RWPE2 (cell line): ENCODE measurements at regions not wholly inside any gene's neighbourhood (a gene's known extent, or its start where the extent isn't known, plus 50 kb on each side); places are given as distances from the start of the nearest gene placed in this dataset.

Experiments
- ATAC-seq: fragments of 200-7000 bp; cut with Tn5 transposase; 3 replicates; pipeline ENCODE4 v1.9.1; 2021; ENCODE audit warnings: low read depth
- DNase-seq: peaks from one replicate; pipeline ENCODE4 v3.0.0-alpha.2; 2020; ENCODE audit warnings: low spot score
- H3K27ac ChIP-seq: fragments of 450-650 bp; 2 replicates; pipeline ENCODE4 v1.5.1; 2017; ENCODE audit warnings: mild to moderate bottlenecking; ENCODE audit not compliant: poor library complexity, severe bottlenecking
- H3K27me3 ChIP-seq: fragments of 250-450 bp; sonication (Bioruptor Pico); 2 replicates; pipeline ENCODE4 v1.5.1; 2021; ENCODE audit warnings: mild to moderate bottlenecking, moderate library complexity; ENCODE audit not compliant: insufficient read depth, poor library complexity, severe bottlenecking
- H3K36me3 ChIP-seq: fragments of 250-450 bp; sonication (Bioruptor Pico); 2 replicates; pipeline ENCODE4 v1.5.1; 2020; ENCODE audit warnings: low read depth, mild to moderate bottlenecking, moderate library complexity
- H3K4me1 ChIP-seq: fragments of 250-450 bp; sonication (Bioruptor Pico); 2 replicates; pipeline ENCODE4 v1.5.1; 2021; ENCODE audit warnings: mild to moderate bottlenecking, moderate library complexity; ENCODE audit not compliant: insufficient read depth, poor library complexity, severe bottlenecking
- H3K4me3 ChIP-seq: fragments of 250-450 bp; sonication (Bioruptor Pico); 2 replicates; pipeline ENCODE4 v1.5.1; 2021; ENCODE audit warnings: mild to moderate bottlenecking, moderate library complexity; ENCODE audit not compliant: severe bottlenecking
- H3K9me3 ChIP-seq: fragments of 250-450 bp; sonication (Bioruptor Pico); 2 replicates; pipeline ENCODE4 v1.5.1; 2021; ENCODE audit warnings: mild to moderate bottlenecking, moderate library complexity; ENCODE audit not compliant: severe bottlenecking
- TF ChIP-seq, protein P1 (sequence below): fragments of 450-650 bp; IDR thresholded peaks from one replicate; pipeline ENCODE4 v1.5.1; 2017; ENCODE audit warnings: mild to moderate bottlenecking, moderate library complexity; ENCODE audit not compliant: poor library complexity, severe bottlenecking

GRCh38 chr19:56953470-56953869 lies 112.9 kb upstream of the PEG3 start:
- H3K4me1 ChIP-seq: no peaks in the 10 kb centered on the region
- TF ChIP-seq, protein P1, sequence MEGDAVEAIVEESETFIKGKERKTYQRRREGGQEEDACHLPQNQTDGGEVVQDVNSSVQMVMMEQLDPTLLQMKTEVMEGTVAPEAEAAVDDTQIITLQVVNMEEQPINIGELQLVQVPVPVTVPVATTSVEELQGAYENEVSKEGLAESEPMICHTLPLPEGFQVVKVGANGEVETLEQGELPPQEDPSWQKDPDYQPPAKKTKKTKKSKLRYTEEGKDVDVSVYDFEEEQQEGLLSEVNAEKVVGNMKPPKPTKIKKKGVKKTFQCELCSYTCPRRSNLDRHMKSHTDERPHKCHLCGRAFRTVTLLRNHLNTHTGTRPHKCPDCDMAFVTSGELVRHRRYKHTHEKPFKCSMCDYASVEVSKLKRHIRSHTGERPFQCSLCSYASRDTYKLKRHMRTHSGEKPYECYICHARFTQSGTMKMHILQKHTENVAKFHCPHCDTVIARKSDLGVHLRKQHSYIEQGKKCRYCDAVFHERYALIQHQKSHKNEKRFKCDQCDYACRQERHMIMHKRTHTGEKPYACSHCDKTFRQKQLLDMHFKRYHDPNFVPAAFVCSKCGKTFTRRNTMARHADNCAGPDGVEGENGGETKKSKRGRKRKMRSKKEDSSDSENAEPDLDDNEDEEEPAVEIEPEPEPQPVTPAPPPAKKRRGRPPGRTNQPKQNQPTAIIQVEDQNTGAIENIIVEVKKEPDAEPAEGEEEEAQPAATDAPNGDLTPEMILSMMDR: no peak
- DNase-seq (no peak), ATAC-seq (no peak)
- no peak overlapping the region for H3K27ac ChIP-seq
- H3K27me3 ChIP-seq: no peaks in the 10 kb centered on the region
- H3K9me3 ChIP-seq: no peaks in the 10 kb centered on the region
- no peaks in the 10 kb centered on the region for H3K36me3 ChIP-seq
- H3K4me3 ChIP-seq: no peak overlapping the region

DNA sequence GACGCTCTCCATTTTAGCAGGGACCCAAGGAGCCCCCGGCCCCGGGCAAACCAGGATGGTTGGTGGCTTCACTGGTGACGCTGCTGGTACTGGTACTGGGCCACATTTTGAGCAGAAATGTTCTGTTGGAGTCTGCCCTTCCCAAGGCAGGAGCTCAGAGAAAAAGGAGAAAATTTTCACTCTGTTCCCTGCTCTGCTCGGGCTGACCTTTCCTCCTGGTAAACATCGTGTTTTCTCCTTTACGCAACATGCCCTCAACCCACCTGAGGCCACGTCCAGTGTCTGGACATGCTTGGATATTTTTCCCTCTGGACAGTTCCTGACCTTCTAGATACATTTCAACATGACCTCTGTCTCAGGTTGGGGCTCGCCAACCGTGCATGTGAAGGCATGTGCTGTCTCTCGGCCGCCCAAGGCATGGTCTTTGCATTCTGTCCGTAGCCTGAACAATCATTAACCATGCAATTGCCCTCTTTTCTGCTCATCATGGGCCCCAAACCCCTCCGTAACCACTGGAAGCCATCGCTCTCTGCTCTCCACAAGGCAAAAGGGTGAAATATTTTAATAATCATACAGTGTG lies 115.2 kb upstream of the PEG3 start:
- no peak overlapping the region for H3K27ac ChIP-seq
- TF ChIP-seq, protein P1: no peak
- H3K4me3 ChIP-seq: no peak overlapping the region
- H3K36me3 ChIP-seq: no peaks in the 10 kb centered on the region
- H3K27me3 ChIP-seq: no peaks in the 10 kb centered on the region
- DNase-seq (no peak), ATAC-seq (no peak)
- no peaks in the 10 kb centered on the region for H3K4me1 ChIP-seq
- H3K9me3 ChIP-seq: no peaks in the 10 kb centered on the region

DNA sequence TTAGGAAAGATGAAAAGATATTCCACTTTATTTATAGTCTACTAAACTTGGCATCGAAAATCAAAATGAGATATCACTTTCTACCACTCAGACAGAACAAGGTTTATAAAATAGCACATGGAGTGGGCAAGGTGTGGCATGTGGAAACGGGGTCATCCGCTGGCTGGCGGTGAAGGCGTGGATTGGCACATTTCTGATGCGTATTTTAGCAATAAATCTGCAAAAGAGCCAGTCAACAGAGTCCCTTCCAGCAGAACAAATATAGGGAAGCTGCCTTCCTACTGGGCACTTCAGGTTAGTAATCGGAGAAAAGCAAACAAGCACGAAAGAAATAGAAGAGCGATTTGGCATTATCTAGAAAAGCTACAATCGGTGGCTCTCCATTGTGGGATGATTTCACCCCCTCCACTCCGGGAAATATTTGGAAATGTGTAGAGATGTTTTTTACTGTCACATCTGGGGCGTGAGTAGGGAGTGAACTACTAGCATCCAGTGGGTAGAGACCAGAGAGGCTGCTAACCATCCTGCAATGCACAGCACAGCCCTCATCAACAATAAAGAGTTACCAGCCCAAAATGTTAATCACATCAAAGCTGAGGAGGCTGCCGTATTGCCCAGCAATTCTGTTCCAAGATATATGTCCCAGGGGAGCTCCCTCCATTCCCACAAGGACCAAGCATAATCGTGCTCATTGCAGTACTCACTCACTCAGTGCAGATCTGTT lies 116.1 kb upstream of the PEG3 start:
- Histone ChIP-seq H3K27ac (no peak overlapping the region), H3K9me3 (no peaks in the 10 kb centered on the region), H3K27me3 (no peaks in the 10 kb centered on the region), H3K4me3 (no peak overlapping the region), H3K4me1 (no peaks in the 10 kb centered on the region), H3K36me3 (no peaks in the 10 kb centered on the region)
- TF ChIP-seq, protein P1: no peak
- no peak for DNase-seq
- no peak for ATAC-seq

DNA sequence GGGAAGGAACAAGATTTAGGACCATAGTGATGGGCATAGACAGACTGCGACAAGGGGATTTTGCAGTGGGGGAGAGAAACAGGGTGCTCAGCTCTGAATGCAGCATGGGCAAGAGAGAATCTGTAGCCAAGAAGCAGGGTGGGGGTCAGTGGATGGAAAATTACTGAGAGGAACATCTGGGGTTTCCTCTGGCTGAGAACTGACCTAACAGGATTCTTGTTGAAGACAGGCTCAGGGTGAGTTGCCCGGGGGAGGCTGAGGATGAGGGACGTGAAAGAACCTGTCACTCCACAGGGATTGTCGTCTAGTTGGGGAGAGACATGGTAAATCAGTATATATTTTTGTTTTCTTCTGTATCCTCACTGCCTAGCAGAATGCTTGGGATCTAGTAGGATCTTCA lies 118.7 kb upstream of the PEG3 start:
- Histone ChIP-seq H3K27me3 (no peaks in the 10 kb centered on the region), H3K4me1 (no peaks in the 10 kb centered on the region), H3K27ac (no peak overlapping the region), H3K9me3 (no peaks in the 10 kb centered on the region), H3K36me3 (no peaks in the 10 kb centered on the region), H3K4me3 (no peak overlapping the region)
- ATAC-seq (no peak), DNase-seq (no peak)
- TF ChIP-seq, protein P1: no peak

- H3K27ac ChIP-seq: no peak overlapping the region
- no peaks in the 10 kb centered on the region for H3K9me3 ChIP-seq
- TF ChIP-seq, protein P1: no peak
- H3K36me3 ChIP-seq: no peaks in the 10 kb centered on the region
- DNase-seq (no peak), ATAC-seq (no peak)
- H3K4me1 ChIP-seq: no peaks in the 10 kb centered on the region
- no peak overlapping the region for H3K4me3 ChIP-seq
- no peaks in the 10 kb centered on the region for H3K27me3 ChIP-seq
Measured at GRCh38 chr19:56960959-56961543, 120.5 kb upstream of the PEG3 start.
